Type B pancreatic cell (in vitro differentiated cells): ENCODE measurements at regions not wholly inside any gene's neighbourhood (a gene's known extent, or its start where the extent isn't known, plus 50 kb on each side); places are given as distances from the start of the nearest gene placed in this dataset.

Source experiments
- DNase-seq: peaks from one replicate; pipeline ENCODE4 v3.0.0; 2021; ENCODE audit warnings: mixed read lengths; ENCODE audit not compliant: unreplicated experiment; ENCODE audit errors: extremely low spot score
- H3K27ac Mint-ChIP-seq: 2 replicates; pipeline ENCODE4 v1.8.0; 2021; ENCODE audit warnings: mild to moderate bottlenecking, mixed read lengths
- H3K27me3 Mint-ChIP-seq: 2 replicates; pipeline ENCODE4 v1.8.0; 2021; ENCODE audit warnings: mixed read lengths
- H3K36me3 Mint-ChIP-seq: 2 replicates; pipeline ENCODE4 v1.8.0; 2021; ENCODE audit warnings: mixed read lengths
- H3K4me1 Mint-ChIP-seq: one replicate; pipeline ENCODE4 v1.8.0; 2021; ENCODE audit warnings: mixed read lengths; ENCODE audit not compliant: unreplicated experiment
- H3K4me3 Mint-ChIP-seq: 2 replicates; pipeline ENCODE4 v1.8.0; 2021; ENCODE audit warnings: mild to moderate bottlenecking, mixed read lengths
- H3K9me3 Mint-ChIP-seq: 2 replicates; pipeline ENCODE4 v1.8.0; 2021; ENCODE audit warnings: mixed read lengths
- CTCF ChIP-seq: fragments of 200-600 bp; sonication (generic); conservative IDR thresholded peaks from 2 replicates; pipeline ENCODE4 v1.5.0; 2021; ENCODE audit warnings: antibody characterized with exemption, mild to moderate bottlenecking

DNA sequence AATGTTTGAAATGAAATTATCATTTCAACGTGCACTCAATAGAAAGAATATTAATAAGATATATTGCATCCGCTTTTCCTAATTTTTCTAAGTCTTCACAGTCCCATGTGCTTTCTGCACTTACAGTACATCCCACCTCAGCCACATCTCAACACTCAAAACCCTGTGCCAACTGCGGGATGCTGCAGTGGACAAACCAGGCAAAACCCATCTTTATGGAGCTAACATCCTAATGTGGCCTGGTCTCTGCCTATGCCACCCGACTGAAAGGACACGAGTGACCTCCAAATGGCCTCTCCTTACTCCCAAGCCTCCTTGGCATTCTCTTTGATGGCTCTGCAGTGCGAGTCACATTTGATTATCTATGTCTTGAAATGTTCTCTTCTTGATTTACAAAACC lies 57.4 kb upstream of the ADRB1 start:
- Mint-ChIP-seq H3K27me3 (no peaks in the 10 kb centered on the region), H3K27ac (no peak overlapping the region), H3K4me3 (no peak overlapping the region), H3K4me1 (peaks cover 9% of the 10 kb centered on the region), H3K9me3 (peaks cover 13% of the 10 kb centered on the region), H3K36me3 (no peaks in the 10 kb centered on the region)
- DNase-seq, result no peak
- no peak for TF ChIP-seq CTCF

DNA sequence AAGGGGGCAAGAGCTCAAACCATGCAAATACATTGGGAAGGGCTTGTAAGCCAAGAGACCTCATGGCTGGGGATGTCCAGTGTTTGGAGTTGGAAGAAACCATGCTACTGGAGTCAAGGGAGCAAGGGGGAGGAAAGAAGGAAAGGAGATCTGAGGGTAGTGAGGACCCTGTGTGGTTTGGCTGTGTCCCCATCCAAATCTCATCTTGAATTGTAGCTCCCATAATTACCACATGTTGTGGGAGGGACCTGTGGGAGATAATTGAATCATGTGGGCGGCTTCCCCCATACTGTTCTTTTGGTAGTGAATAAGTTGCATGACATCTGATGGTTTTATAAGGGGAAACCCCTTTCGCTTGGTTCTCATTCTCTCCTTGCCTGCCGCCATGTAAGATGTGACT lies 56.5 kb upstream of the ADRB1 start:
- H3K4me1 Mint-ChIP-seq, result peaks cover 15% of the 10 kb centered on the region
- DNase-seq, result no peak
- no peak overlapping the region for H3K4me3 Mint-ChIP-seq
- no peaks in the 10 kb centered on the region for H3K27me3 Mint-ChIP-seq
- peaks cover 7% of the 10 kb centered on the region for H3K9me3 Mint-ChIP-seq
- no peaks in the 10 kb centered on the region for H3K36me3 Mint-ChIP-seq
- no peak for TF ChIP-seq CTCF
- H3K27ac Mint-ChIP-seq, result no peak overlapping the region

DNA sequence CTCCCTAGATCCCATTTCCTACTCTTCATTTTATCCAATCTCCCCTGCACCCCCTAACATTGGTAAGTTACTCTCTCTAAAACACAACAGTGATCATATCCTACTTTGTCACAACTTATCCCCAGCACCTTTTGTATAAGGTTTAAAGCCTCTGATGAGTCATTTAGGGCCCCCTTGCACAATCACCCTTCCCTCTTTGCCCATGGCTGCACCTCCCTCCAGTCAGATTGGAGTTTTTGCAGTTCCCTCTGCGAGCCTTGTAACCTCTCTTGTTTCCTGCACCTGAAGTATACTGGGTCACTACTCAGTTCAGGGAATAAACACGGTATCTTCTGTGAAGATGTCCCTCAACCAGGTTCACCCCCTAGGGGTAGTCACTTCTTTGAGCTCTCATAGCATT lies 55.9 kb upstream of the ADRB1 start:
- Mint-ChIP-seq H3K36me3 (no peaks in the 10 kb centered on the region), H3K27ac (no peak overlapping the region), H3K9me3 (peaks cover 7% of the 10 kb centered on the region), H3K4me3 (no peak overlapping the region), H3K4me1 (peaks cover 17% of the 10 kb centered on the region), H3K27me3 (no peaks in the 10 kb centered on the region)
- TF ChIP-seq CTCF, result no peak
- no peak for DNase-seq

- Mint-ChIP-seq H3K27me3 (no peaks in the 10 kb centered on the region), H3K9me3 (peaks cover 7% of the 10 kb centered on the region)
These were observed 55.1 kb upstream of the ADRB1 start for GRCh38 chr10:113988535-113988934.

DNA sequence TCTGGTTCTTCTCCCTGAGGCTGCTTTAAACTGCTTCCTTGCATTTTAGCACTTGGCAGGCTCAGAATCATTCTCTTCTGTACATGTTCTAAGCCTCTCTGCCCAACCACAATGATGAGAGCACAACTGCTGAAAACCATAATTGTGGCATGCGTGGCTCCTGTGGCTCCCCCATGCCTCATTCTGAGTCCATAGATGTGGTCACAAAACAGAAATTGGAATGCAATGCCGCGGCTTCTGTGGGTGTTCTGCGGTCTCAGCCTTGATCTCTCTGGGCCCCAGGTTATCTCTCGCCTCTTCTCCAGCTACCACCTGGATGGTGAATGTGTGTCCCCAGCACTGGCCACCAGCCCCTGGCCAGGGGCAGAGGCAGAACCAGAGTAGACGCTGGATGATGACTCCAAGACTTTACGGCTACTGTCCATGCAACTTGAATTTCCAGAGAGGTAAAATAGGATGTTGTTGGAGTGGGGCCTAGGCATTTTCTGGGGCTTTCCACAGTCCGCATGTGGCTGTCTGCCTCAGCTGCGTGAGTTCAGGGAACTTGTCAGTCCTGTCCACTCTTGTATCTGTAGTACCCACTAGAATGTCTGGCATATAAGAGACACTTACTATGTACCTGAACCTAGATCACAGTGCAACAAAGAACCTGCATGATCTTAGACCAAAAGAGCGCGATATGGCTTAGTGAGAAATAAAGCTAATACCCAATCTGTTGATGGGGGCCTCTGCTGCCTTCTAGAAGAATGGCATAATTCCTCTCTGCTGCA lies 52.4 kb upstream of the ADRB1 start:
- Mint-ChIP-seq H3K27me3 (no peaks in the 10 kb centered on the region), H3K36me3 (no peaks in the 10 kb centered on the region), H3K9me3 (peaks cover 7% of the 10 kb centered on the region), H3K4me1 (peaks cover 8% of the 10 kb centered on the region), H3K4me3 (no peak overlapping the region), H3K27ac (no peak overlapping the region)
- no peak for TF ChIP-seq CTCF
- DNase-seq, result no peak

More at GRCh38 chr10:113988535-113988934, 55.1 kb upstream of the ADRB1 start:
- Mint-ChIP-seq H3K4me3 (no peak overlapping the region), H3K4me1 (peaks cover 17% of the 10 kb centered on the region), H3K27ac (no peak overlapping the region), H3K36me3 (no peaks in the 10 kb centered on the region)
- no peak for DNase-seq
- TF ChIP-seq CTCF, result no peak
